Myocyte (in vitro differentiated cells): ENCODE measurements at regions not wholly inside any gene's neighbourhood (a gene's known extent, or its start where the extent isn't known, plus 50 kb on each side); places are given as distances from the start of the nearest gene placed in this dataset.

Source experiments
- DNase-seq: peaks from one replicate; pipeline ENCODE4 v3.0.0-alpha.2; 2012; ENCODE audit warnings: low read depth

DNA sequence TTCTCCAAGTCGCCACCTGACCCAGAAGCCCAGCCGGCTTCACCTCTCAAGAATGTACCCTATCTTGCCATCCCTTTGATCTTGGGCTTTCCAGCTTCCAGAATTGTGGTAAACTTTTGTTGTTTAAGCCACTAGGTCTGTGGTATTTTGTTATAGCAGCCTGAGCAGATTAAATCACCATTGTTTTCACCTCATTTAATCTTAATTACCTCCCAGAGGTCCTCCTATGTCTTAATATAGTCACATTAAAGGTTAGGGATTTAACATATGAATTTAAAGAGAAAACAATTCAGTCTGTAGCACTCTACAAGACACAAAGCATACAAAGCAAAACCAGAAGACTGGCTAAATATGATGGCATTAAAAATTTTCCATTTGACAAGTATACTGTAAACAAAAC lies 123.4 kb upstream of the CADM2 start:
- DNase-seq, result no peak

DNA sequence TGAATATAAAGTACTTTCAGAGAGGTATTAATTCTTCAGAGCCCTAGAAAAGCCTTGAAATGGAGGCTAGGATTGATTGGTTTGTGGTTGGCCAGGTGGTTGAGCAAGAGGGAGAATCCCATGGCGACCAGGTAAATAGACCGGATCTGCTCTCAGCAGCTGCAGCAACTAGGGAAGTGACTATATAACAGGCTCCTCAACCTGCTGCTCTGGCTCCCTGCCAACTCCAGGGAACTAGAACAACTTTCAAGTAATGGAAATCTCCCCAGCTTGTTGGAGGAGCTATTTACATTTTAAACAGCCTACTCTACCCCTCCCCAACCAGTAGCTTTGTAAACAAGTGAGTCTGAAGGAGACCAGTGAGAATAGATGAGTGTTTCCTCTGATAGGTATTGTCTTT lies 121.8 kb upstream of the CADM2 start:
- no peak for DNase-seq

DNA sequence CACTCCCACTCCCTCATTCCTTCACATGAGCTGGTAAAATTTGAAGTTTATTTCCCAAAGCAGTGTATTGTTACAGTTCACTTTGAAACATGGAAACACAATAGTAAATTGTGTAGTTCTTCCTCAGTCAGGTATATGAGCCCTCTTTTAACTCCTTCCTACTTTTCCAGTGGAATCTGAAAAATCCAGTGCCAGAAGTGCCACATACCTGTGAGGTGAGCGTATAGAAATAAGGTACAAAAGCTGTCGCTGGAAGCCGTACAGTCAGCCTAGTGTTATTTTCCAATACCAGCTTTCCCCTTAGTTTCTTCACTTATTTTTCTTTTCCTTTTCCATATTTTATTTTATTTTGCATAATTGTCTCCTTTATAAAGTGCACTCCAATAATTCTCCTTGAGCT lies 81.7 kb upstream of the CADM2 start:
- no peak for DNase-seq

DNA sequence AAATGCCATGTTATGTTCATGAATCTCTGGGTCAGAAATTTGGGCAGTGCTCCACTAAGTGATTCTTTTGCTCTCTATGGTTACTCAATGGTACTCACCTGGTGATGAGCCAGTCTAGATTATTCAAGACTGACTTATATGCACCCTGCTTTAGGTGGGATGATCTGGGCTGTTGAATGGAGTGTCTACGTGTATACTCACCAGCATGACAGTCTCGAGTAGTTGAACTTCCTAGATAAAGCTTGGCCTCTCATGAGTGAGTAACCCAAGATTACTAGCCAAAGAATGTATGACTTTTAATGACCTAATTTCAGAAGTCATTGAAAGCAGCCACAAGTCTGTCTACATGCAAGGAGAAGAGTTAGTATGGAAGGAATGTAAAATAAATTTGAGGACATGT lies 77.5 kb upstream of the CADM2 start:
- no peak for DNase-seq

- DNase-seq, result no peak
Observed at GRCh38 chr3:84885199-84885882, 73.4 kb upstream of the CADM2 start.

- no peak for DNase-seq
Observed at GRCh38 chr3:84891851-84892250, 66.9 kb upstream of the CADM2 start.

- DNase-seq, result no peak
Observed at GRCh38 chr3:84893211-84893610, 65.6 kb upstream of the CADM2 start.

GRCh38 chr3:84904212-84904611 lies 54.6 kb upstream of the CADM2 start:
- DNase-seq, result peak; percentile 10

- DNase-seq, result peak; percentile 58
Observed at GRCh38 chr3:84904816-84905555, 53.8 kb upstream of the CADM2 start.

GRCh38 chr3:84905556-84905920 lies 53.3 kb upstream of the CADM2 start:
- DNase-seq, result peak; percentile 0

DNA sequence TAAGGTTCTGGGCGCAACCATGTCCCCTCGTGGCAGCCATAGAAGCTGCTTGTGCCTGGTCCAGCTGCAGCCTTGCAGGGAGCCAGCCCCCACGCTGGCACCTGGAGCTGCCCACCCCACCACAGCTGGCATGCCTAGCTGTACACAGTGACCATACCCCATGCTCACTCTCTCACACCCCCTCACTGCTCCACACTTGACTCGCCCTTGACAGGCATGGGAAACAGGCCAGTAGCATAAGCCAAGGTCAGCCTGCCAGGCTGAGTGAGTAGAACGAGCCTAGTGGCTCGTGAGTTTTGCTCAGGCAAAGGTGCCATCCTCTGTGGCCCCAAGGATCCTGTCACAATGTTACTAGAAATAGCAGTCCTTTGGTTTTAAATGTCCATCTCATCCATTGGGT lies 52.7 kb upstream of the CADM2 start:
- no peak for DNase-seq
